ENCODE measurements at regions not wholly inside any gene's neighbourhood (a gene's known extent, or its start where the extent isn't known, plus 50 kb on each side); places are given as distances from the start of the nearest gene placed in this dataset.

DNA sequence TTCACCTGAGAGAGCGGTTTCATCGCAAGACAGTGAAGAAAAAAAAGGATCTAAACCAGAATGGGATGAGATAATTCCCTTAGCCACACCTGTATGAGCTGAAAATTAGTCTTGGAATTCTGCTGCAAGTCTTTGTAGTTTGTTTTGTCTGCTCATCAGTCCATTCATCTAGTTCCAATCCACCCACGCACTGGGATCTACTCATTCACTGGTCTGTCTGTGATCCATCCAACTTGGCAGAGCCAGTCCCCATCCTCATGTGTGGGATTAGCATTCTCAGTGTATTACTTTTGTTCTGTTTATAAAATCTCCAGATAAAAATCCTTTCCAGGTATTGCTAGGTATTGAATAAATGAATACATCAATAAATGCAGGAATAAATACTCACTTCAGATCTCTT is 266.5 kb upstream of the USP24 start:
- DNase-seq (ENCODE audit: low read depth, low spot score) (no peak), FAIRE-seq (no peak), ATAC-seq (no peak)
- CTCF ChIA-PET, result interaction anchor here (5.5 kb wide), 1 partner anchor 1103 kb away, joined by 111 read pairs; no protein-coding TSS in a partner anchor
- Histone ChIP-seq H3K9me3 (replicated peaks; ENCODE audit: control insufficient read depth, insufficient read depth, low read length) (no peaks in the 10 kb centered on the region), H3K79me2 (ENCODE audit: control insufficient read depth, insufficient read depth, low read length) (no peaks in the 10 kb centered on the region), H2AFZ (ENCODE audit: control insufficient read depth, low read depth, low read length) (no peak overlapping the region), H3K9ac (ENCODE audit: control insufficient read depth, insufficient read depth, low read length) (no peak overlapping the region), H3K4me2 (ENCODE audit: control insufficient read depth, insufficient read depth) (no peak overlapping the region), H3K4me1 (ENCODE audit: control insufficient read depth, insufficient read depth, low read length) (no peaks in the 10 kb centered on the region), H3K4me3 (no peak overlapping the region), H3K36me3 (ENCODE audit: control insufficient read depth in 2 of 2, insufficient read depth in 2 of 2, low read length in 1 of 2) (no peaks in the 10 kb centered on the region), H3K27ac (ENCODE audit: control insufficient read depth, insufficient read depth) (no peak overlapping the region), H4K20me1 (ENCODE audit: control insufficient read depth, insufficient read depth) (no peaks in the 10 kb centered on the region), H3K27me3 (replicated peaks in 1 of 2; ENCODE audit: control insufficient read depth in 2 of 2, insufficient read depth in 2 of 2, low read length in 1 of 2) (peaks cover 0 to 1% of the 10 kb centered on the region in 2 experiments; a peak in 1 of 4 replicates)
- WGBS (ENCODE audit: insufficient coverage, insufficient replicate concordance, low lambda C conversion rate, missing lambda C conversion rate), result 29% methylated on average over 3 of the region's 3 CpGs
- SMC1A ChIA-PET (ENCODE audit: uncharacterized antibody, unreplicated experiment), result interaction anchor here (1.2 to 6.6 kb wide), 2 partner anchors 1102 to 1322 kb away, joined by 4 to 91 read pairs; no protein-coding TSS in a partner anchor
- RAD21 ChIA-PET (ENCODE audit: unreplicated experiment), result interaction anchor here (0.9 kb wide), 1 partner anchor 1103 kb away, joined by 3 read pairs; no protein-coding TSS in a partner anchor
- TF ChIP-seq ZNF207 (IDR thresholded peaks at IDR 0.05; ENCODE audit: borderline replicate concordance) (no peak), E2F4 (IDR thresholded peaks at IDR 0.05; ENCODE audit: low read depth, low read length) (no peak), ETV6 (conservative IDR thresholded peaks at IDR 0.05 in 1 of 2, IDR thresholded peaks at IDR 0.05 in 1 of 2; ENCODE audit: borderline replicate concordance in 1 of 2, low read depth in 1 of 2) (no peak), ATF7 (IDR thresholded peaks at IDR 0.05; ENCODE audit: low read depth) (no peak), FOS (IDR thresholded peaks at IDR 0.05; ENCODE audit: borderline replicate concordance, extremely low read depth, insufficient read length) (no peak), HSF1 (IDR thresholded peaks at IDR 0.05; ENCODE audit: low read depth, low read length) (no peak), MLLT1 (IDR thresholded peaks at IDR 0.05) (no peak), CHD1 (IDR thresholded peaks at IDR 0.05; ENCODE audit: low read depth, low read length) (no peak), SIX5 (IDR thresholded peaks at IDR 0.05; ENCODE audit: low read depth, low read length, severe bottlenecking) (no peak), POU2F2 (IDR thresholded peaks at IDR 0.05; ENCODE audit: borderline replicate concordance, low read depth, low read length) (no peak), MEF2B (IDR thresholded peaks at IDR 0.05; ENCODE audit: partially characterized antibody, poor library complexity, severe bottlenecking) (no peak)
- intact Hi-C loops (cut with micrococcal nuclease; ENCODE audit: unreplicated experiment), result no loop called here
- POLR2A ChIA-PET, result no interaction called here
- BruUV-seq (replicated peaks), result no TSS peak
- in situ Hi-C loops (cut with MboI), result loop anchor here (10.0 kb wide), 1 partner anchor 1103 kb away; no protein-coding TSS in a partner anchor
